Inferior parietal cortex (tissue), 1 donor: ENCODE measurements at regions not wholly inside any gene's neighbourhood (a gene's known extent, or its start where the extent isn't known, plus 50 kb on each side); places are given as distances from the start of the nearest gene placed in this dataset.

Experiments used
- DNase-seq: peaks from one replicate; pipeline ENCODE4 v3.0.0-alpha.2; 2016; ENCODE audit errors: extremely low spot score

DNA sequence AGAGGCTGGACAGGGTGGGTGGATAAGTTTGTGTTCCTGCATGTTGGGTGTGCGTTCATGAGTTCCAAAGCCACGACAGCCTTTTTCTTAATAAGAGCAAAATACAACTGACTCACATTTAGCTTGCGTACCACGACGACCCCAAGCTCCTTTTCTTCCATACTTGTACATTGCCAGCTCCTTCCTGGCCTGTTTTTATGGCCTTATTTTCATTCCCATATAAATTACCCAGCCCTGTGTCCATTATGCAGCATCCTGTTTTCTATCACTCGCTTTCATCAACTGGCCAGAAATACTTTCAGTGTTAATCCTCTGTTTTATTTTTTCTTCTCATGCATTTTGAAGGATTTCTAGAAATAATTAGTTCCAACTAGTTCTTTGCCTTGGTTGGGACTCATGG is 499.1 kb downstream of the FOXO1 start:
- no peak for DNase-seq

DNA sequence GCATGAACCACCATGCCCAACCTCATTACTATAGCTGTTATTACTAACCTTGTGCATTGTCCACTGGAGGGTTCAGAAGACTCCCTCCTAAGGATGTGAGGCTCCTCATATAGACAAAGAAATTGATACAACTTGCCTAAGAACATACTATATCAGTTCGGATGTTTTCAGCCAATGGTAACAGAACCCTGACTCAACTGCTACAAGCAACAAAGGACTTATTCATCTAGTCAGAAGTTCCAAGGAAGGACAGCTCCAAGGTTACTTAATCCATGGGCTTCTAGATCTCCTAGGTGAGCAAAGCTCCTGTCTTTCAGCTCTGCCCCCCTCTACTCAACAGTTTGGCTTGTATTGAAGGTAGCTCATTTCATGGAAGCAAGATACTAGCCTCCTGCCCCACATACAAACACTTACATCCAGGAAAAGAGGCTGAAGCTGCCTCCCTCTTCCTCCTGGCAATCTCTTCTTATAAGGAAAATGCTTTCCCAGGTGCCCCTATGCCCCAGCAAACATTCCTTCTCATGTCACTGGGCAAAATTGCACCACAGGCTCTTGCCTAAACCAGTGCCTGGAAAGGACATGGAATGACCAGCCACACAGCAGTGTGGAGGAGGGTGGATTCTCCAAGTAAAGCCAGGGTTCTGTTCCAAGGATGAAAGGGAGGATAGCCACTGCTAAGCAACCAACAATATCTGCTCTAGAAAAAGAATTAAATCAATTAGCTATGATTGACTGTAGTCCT is 497.8 kb downstream of the FOXO1 start:
- DNase-seq = no peak

DNA sequence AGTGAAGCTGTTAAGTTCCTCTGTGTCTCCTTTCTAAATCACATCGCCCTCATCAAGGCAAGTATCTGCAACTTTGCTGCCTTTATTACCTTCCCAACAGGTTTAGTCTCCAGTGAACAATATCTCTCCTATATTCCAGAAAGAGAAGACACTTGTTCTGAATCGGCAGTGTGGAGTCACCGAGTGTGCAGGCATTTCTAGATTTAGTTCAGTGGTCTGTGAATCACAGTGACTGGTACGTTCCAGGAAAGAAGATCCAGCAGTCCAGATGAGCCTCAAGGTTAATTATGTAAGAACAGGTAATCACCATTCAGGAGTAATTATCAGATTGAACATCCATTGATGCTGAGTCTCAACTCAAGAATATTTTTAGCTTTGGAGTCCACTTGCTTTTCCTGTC is 497.0 kb downstream of the FOXO1 start:
- DNase-seq = no peak

DNA sequence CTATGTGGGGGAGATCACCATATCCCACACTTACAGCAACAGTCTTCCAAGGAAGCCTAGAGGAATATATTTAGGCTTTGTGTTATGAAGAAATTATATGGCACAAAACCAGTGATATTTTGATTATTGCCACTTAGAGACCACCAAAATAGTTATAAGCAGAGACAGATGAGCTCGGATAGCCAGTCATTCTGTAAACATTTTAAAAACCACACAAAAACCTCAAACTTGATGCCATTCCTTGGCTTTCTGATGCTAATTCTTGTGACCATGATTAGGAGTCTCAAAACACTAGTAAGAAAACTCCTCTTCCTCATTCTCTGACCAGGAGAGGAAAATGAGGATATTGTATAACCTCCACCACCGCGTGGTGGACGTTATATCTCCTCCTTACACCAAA is 496.4 kb downstream of the FOXO1 start:
- DNase-seq = no peak

DNA sequence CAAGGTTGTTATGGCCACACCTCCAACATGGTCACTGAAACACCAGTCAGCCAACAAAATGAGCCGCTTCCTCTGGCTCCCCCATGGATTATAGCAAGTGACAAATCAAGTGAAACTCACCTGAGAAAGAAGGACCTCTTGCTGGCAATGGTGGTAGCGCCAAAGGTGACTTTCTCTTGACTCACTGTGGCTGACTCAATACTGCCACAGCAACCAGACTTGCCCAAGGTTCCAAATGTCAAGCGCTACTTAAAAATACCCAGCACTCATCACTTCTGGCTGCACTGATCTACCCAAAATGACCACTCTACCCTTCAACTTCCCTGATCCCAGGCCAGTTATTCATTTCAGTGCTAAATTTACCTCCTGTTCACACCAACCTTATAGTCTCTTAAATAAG is 495.5 kb downstream of the FOXO1 start:
- no peak for DNase-seq

DNA sequence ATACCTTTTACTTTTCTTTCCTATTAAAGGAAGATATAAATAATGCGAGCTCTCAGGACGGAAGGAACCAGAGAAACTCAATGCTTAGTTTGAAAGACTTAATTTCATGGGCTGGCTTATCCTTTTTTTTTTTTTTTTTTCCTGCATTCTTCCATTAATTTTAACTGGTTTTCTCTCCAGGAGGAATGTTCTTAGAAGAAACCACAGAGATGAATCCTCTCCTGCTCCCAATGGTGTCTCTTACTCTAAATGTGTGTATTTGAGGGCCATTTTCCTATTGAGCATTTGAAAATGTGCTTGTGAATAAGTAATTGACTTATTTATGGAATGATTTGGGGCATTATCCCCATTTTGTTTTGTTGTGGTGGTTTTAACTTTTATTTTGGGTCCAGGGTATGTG is 494.9 kb downstream of the FOXO1 start:
- DNase-seq = no peak

DNA sequence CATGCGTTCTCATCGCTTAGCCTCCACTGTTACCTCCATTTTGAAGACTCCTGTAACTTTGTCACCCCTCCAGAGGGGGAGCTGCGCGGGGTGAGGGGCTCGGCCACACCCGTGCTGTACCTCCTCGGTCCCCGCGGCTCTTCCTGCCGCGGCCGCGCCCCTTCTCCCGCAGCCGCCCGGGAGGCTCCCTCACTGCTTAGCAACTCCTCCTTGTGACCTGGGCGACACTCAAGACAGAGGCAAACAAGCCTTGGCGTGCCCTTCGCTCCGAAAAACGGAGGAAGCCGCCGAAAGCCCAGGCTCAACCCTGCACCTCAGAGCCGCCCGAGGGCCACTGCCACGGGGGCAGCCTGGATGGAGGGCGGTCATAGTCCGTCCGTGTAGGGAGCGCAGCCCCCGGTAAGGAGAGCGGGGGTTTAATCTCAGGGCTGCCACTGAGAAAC is 494.3 kb downstream of the FOXO1 start:
- DNase-seq = no peak

DNA sequence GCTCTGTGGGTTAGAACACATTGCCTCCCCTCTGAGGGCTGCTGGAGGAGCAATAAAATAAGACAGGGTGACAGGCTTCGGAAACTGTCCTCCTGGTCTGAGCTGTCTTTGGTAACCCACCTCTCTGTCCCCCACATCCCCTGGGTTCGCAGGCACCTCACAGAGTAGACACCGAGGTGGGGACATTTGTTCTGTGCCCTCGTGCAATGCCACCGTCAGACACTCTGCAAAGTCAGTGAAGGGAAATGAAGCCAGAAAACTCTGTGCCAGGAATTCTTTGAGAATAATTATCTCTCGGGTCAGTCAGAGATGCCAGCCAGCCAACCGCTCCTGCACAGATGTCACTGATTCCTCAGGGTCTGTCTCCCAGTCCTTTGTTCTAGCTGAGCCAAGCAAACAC is 493.6 kb downstream of the FOXO1 start:
- DNase-seq = no peak

DNA sequence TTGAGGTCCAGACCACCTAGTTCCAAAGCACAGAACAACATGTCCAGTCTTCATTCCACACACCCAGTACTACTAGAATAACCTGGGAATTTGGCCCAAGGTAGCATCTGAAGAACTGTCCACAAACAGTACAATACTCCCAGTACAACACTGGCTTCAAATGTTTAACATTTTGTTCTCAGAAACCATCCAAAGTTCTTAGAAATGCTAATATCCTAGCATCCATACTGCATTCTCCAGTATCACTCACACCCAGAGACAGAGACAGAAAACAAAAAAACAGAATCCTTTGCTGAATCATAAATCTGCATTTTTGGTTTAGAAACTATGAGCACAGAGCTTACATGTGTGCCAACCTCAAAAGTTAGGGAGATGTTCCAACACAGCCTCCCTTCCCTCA is 490.8 kb downstream of the FOXO1 start:
- no peak for DNase-seq

DNA sequence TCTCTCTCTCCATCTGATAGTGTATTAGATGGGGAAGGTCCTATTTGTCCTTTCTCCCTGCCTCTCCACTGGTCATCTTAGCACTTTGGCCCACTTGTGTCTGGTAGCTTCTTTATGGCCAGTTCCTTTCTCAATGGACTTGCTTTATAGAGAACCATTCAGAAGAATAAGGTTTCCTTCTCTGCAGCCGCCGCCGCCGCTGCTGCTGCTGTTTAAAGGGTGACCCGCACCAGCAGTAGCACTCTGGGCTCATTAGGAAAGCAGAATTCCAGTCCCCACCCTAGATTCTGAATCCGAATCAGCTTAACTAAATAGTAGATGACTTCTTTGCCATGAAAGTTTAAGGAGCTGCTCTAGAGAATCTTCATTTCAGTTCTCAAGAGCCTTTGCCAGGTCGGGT is 490.2 kb downstream of the FOXO1 start:
- no peak for DNase-seq

DNA sequence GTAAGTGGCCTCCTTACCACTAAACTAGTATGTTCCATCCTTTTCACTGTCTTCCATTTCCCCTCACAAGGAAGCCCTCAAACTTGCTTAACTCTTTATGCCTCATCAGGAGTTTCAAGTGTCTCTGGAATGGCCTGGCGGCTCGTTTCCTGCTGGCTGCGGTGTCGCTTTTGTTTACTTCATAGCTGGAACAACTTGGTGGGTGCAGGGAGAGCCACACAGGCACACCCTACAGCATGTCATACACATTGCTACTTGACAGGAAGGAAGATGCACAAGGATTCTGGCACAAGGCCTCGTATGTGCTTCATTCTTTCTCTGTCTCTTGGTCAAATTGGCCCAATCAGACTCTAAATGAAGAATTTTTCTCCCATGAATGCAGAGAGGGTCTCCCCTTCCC is 488.3 kb downstream of the FOXO1 start:
- no peak for DNase-seq

DNA sequence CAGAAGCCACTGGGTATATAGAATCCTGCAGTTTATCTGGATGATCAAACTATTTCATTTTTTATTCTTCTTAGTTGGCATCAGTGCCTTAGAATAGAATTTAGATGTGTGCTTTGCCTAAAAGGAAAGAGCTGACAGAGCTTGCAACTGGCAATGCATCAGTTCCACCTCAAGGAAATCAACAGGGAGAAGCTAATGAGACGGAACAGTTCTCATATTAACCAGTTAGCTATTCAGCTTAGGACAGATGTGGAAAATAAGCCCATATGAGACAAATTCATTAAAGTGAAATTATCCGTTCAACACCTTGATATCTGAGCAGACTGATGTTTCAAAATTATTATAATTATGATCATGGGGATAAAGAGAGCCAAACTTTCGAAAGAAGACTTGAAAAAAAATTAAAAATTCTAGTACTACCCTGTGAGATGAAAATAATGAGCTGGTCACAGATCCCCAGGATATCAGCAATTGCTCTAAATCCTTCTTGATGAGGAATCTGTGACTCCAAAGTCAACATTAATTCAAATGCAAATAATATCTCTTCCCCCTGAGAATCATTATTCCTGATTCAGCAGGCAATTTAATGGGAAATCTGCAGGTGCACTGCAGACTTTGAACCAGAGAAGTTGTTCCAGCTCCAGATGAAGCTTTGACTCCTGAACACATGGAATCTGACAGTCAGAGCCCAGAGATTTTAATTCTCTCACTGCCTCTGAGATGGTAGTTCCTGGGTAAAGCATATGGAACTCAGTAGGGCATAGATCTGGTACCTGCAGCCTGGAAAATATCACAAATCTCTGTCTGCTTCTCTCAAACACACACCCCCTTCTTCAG is 486.8 kb downstream of the FOXO1 start:
- DNase-seq = no peak

DNA sequence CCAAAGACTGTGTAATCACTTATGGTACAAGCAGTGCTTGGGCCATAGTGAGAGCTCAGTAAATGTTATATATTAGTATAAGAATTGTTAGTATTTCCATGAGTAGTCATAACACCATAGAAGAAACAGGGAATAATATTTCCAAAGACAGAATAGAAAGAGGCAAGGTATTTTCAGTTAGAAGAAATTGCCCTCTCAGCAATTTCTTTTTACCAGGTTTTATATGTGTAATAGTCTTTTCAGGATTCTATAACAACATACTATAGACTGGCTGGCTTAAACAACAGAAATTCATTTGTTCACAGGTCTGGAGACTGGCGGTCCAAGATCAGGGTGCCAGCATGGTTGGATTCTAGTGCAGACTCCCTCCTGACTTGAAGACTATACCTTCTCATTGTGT is 485.7 kb downstream of the FOXO1 start:
- DNase-seq = no peak

DNA sequence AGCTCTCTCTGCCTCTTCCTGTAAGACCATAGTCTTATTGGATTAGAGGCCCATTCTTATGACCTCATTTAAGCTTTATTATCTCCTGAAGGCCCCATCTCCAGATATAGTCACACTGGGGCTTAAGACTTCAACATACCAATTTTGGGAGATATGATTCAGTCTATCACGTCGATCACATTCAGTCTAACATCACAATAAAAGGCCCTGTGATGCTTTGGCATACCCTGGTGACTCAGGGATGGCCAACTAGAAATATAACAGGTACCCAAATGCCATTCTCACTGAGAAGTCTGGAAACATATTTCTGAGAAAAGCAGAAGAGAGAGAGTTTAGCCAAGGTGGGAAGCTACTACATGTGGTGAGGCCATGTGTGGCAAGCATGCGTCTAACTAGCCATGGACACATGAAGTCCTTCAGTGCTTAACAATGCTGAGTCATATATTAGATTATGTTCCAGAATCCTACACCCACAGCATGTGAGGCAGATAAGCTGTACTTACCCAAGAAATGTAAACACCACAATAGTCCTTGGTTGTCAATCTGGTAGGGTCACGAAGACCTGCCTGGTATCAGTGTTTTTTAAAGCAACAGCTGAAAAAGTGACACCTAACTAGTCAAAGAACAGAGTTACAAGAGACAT is 485.1 kb downstream of the FOXO1 start:
- DNase-seq = no peak

DNA sequence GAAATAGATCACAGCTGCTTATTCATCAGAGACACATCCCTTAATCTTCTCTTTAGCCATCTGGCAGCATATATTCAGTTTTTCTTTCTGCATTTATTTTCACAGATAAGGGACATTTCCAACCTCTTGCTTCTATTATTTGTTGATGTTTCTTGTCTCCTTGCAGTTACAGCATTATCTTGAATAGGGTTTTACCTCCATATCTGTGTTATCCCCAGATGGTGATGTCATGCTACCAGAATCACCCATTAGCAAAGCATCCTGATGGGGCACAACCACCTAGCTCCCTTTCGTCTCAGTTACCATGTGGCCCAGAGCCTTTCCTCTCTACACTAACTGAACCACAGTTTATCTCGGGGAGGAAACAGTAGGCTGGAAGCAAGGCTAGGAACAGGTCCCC is 483.9 kb downstream of the FOXO1 start:
- DNase-seq = no peak

DNA sequence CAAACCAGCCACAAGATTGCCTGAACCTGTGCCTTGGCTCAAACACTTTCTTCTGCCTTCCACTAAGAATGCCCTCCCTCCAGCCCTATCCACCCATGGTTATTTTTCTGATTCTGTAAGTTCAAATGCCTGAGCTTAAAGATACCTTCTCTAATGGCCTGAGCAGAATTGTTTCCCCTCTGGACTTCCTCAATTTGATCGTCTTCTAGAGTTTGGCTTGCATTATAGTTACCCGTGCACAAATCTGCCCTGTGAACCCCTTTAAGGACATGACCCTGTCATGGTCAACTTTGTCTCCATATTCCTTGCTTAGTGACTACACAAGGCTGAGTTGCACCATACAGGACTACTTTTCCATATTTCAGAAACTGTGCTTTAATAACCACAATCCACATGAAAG is 481.0 kb downstream of the FOXO1 start:
- no peak for DNase-seq

DNA sequence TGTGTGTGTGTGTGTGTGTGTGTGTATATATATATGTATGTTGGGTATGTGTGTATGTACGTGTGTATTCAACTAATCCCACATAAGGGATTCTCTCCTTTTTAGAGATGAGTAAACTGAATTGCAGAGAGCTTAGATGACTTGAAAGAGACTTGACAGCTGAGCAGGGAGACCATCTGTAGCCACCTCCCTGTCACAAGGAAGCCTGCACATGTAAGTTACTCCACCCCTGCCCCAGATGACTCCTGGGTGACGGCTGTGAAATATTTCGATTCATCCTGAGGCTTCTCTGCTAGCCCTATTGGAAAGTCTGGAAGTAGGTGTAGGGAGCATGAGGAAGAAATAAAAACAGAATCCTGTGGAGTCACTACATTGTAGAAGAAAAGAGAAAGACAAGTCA is 480.4 kb downstream of the FOXO1 start:
- DNase-seq = no peak

DNA sequence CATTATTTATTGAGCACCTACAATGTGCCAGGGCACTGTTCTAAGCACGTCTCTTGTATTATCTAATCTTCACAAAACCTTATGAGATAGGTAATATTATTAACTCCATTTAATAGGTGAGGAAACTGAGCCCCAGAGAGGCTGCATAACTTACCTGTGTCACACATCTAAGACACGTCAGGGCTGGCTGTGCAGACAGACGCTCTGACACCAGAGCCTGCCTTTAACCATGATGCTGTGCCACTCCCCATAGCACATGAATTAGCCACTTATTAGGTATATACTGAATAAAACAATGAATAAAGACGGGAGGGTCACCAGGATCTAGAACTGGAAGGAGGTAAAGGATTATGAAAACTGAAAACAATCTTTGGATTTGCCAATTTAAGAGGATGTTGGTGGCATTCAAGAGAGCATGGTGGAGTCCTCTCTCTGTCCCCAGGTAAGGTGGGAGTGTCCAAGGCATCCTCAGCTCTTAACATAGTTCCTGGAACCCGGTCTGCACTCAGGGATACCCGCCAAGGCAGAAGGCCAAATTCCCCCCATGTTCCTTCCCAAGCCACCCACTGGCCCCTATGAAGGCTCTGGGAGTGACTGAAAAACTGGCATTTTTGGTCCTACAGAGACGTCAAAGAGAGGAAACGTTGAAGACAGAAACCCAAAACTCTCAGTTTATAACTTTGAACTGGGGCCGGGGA is 479.7 kb downstream of the FOXO1 start:
- no peak for DNase-seq

DNA sequence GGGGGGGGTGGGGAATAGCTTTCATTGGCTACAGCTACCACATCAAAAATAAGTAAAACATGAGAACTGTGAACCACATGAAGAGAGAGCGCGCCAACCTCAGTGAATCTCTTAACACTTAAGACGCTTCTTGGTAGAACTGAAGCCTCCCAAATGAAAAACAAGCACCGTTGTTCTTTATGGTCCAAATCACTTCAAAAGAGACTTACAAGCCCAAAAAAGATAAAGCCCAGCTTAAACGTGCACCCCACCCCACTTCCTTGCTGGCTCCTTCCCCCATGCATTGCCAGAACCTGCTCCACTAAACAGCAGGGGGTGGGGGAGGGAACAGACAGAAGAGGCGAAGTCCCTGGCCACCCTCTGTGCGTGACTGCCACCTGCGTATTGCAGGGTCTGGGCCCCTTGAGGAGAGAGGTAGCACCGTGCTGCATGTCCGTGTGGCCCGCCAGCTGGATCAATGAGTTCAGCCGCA is 479.1 kb downstream of the FOXO1 start:
- no peak for DNase-seq

DNA sequence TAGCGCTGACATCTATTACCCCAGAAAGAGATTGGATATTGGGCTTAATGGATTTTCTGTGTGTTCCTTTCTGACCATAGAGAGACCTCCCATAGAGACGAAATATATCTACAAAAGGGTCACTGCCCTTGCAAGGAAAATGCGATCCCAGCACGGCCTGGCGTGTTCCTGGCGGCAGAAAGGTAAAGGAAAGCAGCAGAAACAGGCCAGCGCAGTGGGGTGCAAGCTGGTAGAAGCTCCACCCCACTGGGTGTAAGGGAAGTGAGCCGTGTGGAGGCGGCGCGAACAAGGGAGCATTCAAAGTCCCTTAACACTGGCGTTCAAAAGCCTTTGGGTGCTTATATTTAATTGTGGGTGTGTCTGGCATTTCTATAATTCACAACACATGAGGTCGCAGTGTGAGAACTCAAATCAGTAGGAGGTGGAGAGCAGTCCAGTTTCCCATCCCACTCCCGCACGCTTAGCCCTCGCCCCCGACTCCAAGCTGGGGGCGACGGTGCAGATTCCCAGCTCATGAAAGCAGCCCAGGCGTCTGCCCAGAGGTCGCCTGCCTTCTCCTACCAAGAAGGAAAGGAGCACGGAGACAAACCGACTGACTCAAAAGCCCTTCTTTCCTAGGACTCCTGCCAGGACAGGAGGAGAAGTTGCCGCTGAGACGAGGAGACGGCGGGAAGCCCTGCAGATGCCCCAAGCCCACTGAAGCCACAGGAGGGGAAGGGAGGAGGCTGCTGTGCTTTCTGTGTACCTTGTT is 478.4 kb downstream of the FOXO1 start:
- no peak for DNase-seq

DNA sequence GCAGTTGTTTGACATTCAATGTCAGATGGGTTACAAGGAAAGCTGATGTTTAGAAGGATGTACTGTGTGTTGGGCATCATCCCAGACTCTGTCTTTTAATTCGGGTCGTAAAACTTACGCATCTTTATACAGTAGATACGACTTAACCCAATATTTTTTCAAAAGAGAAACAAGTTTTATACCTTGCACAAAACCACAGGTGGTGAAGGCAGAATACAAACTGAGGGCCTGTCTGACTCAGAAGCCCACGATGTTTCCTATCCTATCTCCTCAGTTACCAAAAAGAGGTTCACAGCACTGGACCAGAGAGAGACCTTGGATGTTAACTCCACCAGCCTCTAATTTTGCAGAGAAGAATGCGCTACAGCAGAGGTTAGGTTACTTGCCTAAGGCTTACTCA is 477.0 kb downstream of the FOXO1 start:
- peak; percentile 20 for DNase-seq
